GM19240 (cell line): ENCODE measurements at regions not wholly inside any gene's neighbourhood (a gene's known extent, or its start where the extent isn't known, plus 50 kb on each side); places are given as distances from the start of the nearest gene placed in this dataset.

ENCODE experiments used
- DNase-seq: peaks from one replicate; pipeline ENCODE4 v3.0.0; 2011; ENCODE audit warnings: low spot score; ENCODE audit not compliant: insufficient read length

DNA sequence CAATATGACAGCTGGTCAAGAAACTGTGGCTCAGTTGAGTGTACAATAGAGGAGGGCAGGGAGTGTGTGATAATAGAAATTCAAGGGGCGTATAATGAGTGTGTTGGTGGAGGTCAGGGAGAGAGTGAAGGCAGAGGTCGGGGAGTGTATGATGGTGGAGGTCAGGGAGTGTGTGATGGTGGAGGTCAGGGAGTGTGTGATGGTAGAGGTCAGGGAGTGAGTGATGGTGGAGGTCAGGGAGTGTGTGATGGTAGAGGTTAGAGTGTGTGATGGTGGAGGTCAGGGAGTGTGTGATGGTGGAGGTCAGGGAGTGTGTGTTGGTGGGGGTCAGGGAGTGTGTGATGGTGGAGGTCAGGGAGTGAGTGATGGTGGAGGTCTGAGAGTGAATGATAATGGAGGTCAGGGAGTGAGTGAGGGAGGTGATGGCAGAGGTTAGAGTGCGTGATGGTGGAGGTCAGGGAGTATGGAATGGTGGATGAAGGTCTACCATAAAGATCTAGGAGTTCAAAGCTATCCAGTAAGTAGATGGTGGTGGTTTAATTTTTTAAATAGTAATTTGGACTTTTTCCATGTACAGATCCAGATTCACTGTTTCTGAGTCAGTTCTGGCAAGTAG lies 57.7 kb upstream of the TNS3 start:
- DNase-seq: no peak

DNA sequence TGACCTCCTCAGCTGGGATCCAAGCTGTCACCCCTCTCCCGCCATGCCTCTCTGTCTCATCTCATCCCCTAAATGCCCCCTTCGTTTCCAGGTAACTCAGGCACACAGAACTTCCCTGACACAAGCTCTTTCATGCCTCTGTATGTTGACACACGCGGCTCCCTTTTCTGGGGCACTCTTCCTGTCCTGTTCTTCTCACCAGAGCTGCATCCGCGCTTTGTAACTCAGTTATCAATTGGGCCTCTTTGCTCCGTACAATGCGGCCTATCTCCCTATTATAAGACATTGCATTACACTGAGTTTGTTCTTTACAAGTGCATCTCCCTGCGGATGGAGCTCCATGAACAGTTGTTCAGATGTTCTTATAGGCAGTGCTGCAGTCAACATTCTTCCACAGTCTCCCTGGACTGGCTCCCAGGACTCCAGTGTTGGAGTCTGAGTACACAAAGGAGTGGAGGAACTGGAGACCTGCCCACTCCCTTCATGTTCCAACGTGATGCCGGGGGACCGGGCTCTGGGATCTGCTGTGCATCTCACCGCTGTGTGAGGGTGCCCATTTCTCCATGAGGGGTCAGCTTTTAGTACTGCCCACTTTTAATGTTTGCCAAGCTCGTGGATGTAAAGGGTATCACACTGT lies 56.9 kb upstream of the TNS3 start:
- no peak for DNase-seq

DNA sequence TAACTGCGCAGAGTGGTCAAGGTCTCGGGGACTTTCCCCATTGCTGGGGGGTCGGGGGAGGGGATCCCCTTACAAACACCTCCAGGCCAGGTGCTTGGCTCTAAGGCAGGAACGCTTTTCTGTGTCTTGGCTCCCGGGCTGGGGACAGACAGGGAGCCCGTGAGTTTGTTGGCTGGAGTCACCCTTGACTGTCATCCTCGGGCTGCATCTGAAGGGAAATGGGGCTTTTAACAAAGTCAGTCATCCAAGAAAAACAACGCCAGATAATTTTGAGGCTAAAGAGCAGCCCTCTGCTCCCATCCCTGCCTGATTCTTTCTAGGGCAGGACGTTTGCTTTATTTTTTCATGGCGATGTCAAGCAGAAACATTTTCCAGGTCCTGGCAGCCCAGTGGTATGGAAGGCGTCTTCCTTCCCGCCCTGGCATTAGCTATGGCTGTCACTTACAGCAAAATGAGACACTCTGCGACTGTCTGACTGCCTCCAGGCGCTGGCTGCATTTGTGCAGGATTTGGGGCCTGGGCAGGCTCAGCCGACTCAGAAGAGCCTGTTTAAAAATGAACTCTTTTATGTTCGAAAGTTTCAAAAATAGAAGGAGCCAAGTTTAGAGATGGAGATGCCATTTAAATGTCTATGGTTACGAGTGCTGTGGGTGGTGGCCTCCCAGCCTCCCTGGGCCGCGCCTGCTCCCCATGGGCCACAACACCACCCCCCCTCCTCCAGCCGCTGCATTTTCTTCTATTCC lies 54.7 kb upstream of the TNS3 start:
- DNase-seq: no peak

DNA sequence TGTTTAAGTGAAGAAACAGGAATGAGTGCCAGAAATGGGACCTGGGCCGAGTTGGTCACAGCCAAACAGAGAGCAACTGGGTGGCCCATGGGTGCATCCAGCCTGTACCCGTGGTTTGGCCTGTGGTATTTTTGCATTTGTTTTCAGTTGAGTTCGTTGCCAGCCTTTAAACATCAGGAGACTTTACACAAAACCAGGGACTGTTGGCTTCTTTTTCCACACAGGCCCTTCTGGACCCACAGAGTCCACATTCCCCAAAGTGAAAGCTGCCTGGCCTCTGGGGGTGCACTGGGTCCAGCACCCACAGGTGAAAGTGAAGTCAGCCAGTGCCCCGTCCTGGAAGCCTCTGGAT lies 54.1 kb upstream of the TNS3 start:
- no peak for DNase-seq

DNA sequence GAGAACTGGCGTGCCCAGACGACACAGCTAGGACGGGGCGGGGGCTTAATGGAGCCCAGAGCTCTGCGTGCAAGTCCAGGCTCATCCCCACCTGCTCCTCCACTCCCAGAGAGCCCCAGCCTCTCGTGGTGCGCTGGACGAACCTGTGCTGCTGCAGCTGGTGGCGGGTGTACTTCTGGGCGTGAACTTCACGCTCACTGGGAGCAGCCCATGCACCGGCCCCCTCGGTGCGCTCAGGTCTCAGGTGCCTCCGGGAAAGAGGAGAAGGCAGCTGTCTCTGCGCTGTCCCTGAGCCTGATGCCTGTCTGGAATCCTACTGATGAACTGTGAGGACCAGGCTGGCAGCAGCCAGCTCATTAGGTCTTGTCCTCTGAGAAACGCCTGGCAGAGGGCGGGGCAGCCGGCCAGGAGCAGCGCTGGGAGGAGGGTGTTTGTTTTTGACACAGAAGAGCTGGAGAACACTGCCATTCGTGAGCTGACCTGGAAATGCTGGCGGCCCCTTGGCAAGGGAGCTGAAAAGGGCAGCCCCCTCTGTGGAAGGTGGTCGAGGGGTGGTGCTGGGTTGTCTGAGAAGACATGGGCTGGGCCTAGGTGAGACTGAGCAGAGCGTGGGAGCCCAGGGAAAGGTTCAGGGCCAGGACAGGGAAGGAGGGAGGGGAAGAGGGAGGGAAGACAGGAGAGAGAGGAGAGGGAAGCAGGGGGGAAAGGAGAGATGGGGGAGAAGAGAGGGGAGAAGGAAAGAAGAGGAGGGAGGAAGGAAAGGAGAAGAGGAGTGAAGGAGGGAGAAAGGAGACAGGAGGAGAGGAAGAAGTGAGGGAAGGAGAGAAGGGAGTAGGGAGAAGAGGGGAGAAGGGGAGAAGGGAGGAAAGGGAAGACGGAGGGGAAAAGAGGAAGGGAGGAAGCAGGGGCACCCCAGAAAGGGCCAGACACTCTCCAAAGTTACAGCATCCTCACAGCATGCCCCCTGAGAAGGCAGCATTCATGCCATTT lies 53.5 kb upstream of the TNS3 start:
- DNase-seq: no peak

DNA sequence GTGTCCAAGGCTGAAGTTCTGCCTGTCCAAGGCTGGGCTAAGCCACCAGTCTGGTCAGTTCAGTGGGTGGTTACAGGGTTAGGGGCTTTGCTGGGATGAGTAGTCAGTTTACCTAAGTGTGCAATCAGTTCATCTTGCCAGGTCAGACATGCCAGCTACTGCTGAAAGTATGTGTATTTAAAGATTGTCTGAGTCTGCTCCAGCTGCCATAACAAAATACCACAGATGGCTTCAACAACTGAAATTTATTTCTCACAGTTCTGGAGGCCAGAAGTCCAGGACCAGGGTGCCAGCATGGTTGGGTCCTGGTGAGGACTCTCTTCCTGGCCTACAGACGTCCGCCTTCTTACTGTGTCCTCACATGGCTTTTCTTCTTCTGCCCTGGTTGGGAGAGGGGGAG lies 52.4 kb upstream of the TNS3 start:
- DNase-seq: no peak

DNA sequence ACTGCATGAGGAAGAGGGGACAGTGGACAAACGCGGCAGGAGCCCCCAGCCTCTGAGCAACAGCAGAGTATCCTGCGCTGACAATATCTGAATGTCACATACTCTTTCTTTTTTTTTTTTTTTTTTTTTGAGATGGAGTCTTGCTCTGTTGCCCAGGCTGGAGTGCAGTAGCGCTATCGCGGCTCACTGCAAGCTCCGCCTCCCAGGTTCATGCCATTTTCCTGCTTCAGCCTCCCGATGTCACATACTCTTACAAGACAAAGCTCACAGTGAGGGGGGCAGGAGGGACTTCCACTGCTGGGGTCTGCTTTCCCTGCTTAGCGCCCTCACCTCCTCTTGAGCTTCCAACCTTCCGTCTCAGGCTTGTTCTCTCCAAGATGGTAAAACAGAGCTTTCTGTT lies 51.2 kb upstream of the TNS3 start:
- DNase-seq: no peak
